Stimulated activated naive CD4-positive, alpha-beta T cell treated with Interleukin-2 at 50 U/mL for 16 hours (primary cell): ENCODE measurements at regions not wholly inside any gene's neighbourhood (a gene's known extent, or its start where the extent isn't known, plus 50 kb on each side); places are given as distances from the start of the nearest gene placed in this dataset.
"Not testable (repeated sequence)": the region's sequence is repeated elsewhere in the genome, so short reads cannot be mapped to it uniquely, and the experiment has no call there.

Source experiments
- DNase-seq: peaks from one replicate; lab custom pipeline; 2025; lab: John Stamatoyannopoulos, UW

DNA sequence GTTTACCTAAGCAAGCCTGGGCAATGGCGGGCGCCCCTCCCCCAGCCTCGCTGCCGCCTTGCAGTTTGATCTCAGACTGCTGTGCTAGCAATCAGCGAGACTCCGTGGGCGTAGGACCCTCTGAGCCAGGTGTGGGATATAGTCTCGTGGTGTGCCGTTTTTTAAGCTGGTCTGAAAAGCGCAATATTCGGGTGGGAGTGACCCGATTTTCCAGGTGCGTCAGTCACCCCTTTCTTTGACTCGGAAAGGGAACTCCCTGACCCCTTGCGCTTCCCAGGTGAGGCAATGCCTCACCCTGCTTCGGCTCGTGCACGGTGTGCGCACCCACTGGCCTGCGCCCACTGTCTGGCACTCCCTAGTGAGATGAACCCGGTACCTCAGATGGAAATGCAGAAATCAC lies 442.6 kb upstream of the MTPN start:
- not testable (repeated sequence) for DNase-seq

DNA sequence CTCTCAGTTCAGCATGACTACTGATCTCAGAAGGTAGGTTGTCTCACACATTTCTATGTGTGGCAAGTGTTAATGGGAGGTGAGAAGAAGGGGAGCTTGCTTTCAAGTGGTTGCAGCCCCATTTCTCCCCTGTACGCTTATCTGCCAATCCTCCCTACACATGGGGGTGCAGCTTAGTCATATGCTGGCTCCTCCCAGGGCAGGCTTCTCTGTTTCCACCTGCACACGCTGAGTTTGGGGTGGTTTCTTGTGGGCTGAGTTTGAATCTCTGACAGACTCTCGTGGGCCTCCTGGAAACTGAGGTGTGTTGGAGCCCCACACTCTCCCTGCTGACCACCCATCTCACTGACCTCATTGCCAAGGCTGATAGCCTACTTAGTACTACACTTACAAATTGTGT lies 435.8 kb upstream of the MTPN start:
- DNase-seq, result no peak

DNA sequence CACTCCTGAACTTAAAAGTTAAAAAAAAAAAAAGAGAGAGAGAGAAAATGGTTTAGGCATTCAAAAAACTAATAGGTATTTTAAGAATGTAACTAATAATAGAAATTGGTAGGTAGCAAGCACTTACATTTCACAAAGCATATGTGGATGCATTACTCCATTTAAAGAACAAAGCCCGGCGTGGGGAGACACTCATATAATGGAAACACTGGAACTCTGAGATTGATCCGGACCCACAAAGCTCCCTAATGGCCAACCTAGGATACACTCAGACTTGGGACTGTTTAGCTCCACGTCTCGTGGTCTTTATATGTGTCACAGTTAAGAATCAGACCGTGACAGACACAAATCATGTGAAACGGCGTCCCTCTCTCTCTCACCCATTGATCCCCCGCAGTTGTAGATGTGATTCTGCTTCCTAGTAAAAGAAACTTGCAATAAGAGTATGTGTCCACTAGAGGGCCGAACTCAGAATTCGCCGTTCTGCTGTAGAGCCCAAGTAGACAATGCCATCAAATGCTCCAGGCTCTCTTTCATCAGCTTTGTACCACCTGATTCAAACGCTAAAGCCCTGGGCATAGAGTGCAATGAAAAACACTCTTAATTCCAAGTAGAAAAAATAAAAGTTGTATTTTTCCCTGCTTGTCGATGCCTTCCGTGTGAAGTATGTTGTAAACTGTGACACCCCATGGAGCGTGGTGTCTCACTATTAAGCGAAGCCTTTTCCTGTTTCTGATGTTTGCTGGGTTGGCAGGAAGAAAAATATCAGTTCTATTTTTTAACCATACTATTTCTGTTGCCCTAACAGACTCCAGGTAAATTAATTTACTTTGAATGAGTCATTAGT lies 429.0 kb upstream of the MTPN start:
- no peak for DNase-seq

DNA sequence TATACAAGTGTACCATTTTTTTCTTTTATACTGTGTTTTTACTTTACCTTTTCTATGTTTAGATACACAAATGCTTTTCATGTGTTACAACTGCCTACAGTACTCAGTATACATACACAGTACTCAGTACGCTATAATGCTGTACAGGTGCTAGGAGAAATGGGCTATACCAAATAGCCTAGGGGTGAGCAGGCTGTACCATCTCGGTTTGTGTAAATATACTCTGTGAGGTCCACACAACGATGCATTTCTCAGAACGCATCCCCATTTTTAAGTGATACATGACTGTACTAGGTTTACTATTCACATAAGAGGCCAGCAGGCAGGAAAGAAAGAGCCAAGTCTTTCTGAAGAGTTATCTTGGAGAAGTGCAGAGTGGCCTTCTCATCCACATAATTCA lies 426.4 kb upstream of the MTPN start:
- no peak for DNase-seq

DNA sequence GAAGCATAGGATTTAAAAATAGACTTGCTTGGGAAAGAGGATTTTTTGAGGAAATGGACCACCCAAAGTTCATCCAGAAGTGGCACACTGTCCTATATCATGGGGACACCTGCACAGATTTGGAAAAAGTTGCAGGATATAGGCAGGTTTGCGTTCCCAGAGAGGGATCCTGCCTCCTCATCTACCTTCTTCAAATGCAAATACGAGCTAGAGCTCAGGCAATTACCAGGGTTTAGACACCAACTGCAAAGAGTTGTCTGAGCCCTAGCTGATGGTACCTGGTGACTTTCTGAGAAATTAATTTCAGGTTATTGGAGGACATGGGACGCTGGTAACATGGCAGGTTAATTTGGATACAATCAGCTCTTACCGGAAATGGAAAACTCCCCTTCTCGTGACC lies 423.7 kb upstream of the MTPN start:
- no peak for DNase-seq

DNA sequence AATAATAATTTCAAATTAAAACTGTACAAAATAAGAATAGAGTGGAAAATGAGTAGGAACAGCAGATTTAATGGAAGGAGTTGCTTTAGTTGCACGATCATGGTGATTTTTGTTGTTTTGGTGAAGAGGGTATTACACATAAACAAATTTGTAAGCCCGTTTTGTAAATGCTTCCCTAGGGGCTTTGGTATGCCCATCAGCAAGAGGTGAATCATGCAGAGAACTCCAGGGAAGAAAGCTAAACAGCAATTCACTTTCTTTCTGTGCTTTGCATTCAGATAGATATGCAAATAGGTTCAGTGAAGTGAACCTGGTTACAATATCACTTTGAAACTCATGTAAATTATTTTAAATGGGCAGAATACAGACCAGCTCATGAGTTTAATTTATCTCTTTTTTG lies 422.2 kb upstream of the MTPN start:
- DNase-seq, result no peak

DNA sequence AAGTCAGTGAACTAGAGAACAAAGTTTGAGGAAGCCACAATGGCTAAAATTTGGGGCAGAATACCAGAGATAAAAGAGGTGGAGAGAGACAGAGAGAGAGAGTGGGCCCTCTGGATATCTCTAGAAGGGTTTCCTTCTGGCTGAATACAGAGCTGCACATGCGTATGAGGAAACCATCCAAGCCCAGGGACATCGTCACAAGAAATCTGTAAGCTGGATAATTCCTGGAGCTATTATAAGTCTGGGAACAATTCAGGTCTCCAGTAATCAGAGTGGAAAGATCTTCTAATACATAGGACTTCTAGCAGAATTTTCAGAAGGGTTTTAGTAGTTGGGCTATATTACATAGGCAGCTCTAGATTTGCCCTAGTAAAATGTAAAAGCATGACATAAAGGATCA lies 415.7 kb upstream of the MTPN start:
- DNase-seq, result no peak

DNA sequence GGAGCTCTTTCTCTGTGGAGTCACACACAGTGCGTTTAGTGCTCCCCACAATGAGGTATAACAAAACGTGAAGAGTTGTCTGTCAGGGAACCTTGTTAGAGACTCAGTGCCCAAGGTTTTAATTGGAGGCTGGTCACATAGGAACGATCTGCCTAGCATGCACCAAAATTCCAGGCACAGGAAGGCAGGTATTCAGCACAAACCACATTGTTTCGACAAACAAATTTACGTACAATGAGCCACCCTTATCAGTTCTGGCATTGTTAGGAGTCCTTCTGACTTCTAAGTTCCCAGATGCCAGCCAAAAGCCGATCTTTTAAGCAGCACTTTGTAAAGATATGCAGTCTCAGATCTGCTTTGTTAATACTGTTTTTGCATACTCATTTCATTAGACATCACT lies 414.2 kb upstream of the MTPN start:
- DNase-seq, result no peak

DNA sequence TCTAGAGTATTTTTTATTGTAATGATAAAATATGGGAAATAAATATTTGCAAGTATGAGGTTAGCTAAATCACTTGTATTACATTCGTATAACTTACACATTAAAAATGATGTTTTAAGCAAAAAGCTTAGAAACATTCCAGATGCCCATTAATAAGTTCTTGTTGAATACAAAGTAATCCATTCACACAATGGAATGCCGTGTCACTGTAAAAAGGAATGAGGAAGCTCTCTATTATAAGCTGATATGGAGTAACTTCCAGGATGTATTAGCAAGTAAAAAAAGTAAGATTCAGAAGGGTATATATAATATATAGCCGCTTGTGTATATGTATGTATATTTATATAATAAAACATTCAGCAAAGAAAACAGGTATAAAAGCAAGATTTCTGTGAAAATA lies 412.8 kb upstream of the MTPN start:
- DNase-seq, result no peak

DNA sequence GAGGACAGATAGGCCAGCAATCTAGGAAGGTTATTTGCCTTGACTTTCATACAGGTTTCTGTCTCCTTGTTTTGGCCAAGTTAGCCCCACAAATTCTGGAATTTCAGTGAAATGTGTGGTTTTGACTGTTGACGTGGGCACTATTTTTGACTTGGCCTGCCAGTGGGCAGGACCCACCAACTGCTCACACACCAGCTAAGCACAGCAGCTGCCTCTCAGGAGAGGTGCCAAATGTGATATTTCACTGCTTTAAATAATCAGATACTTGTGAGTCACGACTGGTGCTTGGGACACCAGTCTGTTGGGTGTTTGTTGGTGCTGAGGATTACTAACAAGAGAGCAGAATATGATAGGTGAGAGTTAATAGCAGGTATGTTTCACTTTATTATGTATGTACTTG lies 409.7 kb upstream of the MTPN start:
- no peak for DNase-seq

DNA sequence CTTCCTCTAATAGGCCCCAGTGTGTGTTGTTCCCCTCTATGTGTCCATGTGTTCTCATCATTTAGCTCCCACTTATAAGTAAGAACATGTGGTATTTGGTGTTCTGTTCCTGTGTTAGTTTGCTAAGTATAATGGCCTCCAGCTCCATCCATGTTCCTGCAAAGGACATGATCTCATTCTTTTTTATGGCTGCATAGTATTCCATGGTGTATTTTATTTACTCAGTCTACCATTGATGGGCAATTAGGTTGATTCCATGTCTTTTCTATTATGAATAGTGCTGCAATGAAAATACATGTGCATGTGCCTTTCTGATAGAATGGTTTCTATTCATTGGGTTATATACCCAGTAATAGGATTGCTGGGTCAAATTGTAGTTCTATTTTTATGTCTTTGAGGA lies 394.2 kb upstream of the MTPN start:
- not testable (repeated sequence) for DNase-seq

DNA sequence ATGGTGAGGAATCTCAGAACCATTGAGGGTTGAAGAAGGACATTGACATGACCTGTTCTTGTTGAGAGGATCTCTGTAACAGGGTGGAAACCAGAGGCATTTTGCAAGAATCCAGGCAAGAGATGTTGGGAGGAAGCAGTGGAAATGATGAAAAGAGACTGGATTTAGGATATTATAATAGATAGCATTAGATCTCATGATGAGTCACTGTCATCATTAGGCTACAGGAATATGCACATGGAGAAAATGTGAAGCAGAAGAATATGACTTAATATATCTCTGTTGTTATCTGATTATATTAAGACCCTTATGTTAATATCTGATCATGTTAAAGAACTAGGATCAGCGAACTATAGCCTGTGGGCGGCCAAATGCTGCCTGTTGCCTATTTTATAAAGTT lies 393.0 kb upstream of the MTPN start:
- no peak for DNase-seq

DNA sequence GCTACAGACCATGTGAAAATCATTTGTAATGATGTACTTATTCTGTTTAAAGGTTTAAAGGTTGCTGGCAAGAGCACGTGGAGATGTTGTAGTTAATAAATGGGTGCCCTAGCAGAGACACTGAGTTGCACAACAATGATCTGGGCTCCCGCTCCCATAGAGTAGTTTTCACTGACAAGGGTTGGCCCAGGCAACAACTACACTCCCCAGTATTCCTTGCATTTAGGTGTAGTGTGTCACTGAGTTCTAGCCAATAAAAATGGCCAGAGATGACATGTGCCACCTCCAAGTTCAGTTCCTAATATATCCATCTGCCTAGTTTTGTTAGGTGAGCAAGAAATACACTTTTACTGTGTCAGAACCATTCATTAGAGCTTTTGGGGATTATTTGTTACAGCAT lies 392.1 kb upstream of the MTPN start:
- no peak for DNase-seq

DNA sequence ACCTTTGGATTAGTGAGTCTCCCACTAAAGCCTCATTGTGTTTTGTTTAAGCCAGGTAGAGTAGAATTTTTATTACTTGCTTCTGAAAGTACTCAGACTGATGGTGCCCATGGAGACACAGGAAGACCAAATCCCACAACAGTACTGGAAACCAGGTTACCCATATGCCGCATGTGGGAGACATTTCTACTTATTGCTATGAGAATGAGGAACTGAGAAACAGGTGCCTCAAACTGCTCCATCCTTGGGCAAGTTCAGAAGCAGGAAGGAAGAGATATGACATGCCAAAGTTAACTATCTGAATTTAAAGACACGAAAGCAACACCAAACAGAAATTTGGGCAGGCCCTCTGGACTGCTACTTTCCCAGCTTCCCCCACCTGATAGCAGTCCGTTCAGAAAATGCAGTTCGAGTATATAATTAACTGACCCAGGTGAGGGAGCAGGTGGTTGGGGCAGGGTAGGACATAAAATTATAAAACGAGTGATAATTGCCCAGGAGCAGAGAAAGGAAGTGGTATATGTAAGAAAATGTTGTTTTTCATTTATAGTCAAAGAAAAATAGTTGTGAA lies 382.3 kb upstream of the MTPN start:
- no peak for DNase-seq

DNA sequence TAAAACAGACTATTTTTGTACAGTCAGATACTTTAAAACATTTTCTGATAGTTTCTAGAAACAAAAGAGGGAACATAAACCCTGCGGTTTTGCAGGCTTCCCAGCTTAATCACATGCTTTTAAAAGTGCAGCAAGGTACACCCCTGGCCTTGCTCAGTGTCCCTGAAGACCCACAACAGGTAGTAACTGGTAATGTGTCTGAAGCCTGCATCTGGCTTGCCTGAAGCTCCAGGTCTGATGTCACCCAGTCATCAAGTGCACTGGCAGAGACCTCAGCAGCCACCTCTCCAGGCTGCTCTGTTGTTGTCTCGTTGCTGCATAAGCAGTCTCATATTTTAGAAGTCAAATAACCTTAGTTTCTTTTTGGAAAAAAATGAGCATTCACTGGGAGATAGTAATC lies 376.1 kb upstream of the MTPN start:
- DNase-seq, result no peak

DNA sequence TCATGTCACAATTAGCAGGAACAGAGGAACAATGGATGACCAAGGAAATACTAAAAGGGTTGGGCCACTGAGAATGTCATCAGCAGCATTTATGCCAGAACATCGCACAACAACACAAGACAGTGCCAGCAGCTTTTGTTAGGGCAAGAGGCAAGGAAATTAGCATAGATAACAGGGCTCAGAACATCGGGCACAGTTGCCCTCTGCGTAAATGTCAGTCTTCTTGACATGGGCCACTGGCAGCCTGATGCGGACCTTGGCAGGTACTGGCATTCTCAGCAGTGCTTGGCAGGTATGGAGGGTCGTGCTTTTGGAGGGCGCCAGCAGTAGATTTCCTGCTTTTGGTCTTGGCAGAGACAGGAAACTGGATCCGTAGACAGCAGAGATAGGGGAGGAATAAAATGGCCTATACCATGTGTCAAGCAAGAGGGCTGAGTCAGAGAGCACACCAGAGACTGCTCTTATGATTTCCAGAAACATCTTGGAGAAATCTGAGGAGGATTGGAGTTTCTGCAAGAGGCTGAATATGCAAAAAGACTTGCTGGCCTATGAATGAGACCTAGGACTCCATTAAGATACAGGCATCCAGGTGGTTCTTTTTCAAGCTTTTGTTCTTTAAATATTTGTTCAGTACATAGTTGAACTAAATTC lies 371.5 kb upstream of the MTPN start:
- no peak for DNase-seq

DNA sequence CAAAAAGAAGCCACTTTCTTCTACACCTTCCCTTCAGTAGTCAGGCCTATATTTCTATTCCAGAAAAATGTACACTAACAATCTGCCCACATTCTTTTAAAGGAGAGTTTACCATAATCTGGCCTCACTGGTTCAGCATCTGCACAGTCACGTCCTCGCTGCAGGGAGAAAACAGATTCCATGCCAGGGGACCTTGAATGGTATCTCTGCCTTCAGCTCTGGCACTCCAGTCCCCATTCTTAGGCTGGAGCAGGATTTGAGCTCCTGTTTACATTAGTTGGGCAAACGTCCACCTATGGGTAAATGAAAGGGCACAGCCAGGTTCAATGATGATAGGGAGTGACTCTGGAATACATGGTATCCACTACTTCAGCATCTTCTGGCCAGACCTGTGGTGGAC lies 371.0 kb upstream of the MTPN start:
- DNase-seq, result no peak

DNA sequence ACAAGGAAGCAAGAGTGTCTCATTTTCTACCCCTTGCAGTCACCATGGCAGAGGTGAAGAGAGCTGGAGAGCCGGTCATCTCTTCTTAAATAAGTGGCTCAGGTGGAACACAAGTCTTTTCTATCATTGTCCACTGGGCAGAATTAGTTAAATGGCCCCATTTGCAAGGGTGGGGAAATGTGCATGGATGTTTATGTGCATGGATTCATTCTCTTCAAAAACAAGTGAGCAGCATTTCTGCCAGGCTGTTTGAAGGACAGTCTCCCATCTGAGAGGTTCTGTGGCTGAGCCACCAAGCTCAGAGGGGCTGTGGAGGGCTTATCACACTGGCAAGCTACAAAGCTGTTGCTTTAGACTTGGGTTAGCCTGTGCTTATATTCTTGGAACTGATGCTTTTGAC lies 370.3 kb upstream of the MTPN start:
- DNase-seq, result no peak

DNA sequence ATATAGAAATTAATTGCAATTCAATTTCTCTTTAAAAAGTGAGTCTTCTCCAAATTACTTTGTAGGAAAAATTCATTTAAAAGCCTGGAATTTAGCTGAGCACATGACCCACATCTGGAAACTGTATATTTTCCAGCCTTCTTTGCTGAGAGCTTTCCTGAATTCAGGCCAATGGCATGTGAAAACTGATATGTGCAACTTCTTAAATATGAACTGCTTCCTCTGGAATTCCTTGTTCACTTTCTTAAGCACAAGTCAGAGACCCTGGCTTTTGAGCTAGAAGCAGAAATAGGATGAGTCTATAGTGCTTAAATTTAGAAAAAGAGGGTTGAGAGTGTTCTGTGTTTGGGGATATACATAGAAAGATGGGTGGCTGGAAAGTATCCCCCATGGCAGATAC lies 365.1 kb upstream of the MTPN start:
- DNase-seq, result no peak

DNA sequence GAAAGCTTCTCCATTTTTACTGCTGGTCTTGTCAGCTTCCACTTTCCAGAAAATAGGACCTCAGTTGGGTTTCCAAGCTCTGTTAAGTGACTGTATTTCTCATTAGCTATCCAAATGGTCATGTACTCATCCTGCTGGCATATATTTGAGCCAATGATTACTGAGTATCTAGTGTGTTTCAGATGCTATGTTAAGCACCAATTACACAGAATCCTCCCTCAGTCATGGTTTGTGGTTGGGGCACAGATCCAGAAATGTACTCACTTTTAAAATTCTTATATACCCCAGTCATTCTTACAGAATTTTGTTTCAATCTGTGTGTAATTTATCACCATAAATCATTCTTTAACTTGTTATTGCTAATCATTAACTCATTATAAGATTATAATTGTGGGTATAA lies 362.3 kb upstream of the MTPN start:
- DNase-seq, result no peak

DNA sequence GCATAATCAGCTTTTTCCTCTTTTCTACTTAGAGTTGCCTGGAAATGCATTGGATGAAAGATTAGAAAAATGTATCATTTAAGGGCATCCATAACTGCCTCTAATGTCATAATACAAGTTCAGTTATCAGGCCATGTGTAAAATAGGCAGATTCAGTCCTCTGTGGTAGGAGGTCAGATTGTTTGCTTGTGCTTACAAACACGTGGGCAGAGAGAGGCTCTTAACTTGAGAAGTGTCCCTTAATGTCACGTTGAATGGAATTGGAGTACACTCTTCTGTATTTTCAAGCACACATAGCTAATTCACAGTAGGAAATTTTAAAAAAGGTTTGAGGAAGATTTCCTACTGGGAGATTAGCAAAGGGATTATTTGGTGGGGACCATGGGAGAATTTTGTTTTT lies 359.8 kb upstream of the MTPN start:
- no peak for DNase-seq

DNA sequence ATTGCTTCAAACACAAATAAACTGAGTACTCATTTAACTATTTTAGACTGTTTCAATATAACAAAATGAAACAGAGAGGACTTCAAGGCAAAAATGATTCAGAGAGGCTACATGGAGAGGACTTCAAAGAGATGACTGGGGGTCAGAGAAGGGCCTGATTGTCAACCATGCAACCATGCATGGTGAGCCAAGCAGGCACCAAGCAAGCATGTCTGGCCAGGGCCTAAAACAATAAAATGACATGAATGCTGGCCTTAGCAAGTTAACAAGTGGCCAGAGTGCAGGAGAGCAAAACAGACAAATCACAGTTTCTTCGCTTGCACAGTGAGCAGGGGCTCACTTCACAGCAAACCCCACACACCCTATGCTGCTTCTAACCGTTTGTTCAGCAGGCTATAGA lies 356.5 kb upstream of the MTPN start:
- no peak for DNase-seq

DNA sequence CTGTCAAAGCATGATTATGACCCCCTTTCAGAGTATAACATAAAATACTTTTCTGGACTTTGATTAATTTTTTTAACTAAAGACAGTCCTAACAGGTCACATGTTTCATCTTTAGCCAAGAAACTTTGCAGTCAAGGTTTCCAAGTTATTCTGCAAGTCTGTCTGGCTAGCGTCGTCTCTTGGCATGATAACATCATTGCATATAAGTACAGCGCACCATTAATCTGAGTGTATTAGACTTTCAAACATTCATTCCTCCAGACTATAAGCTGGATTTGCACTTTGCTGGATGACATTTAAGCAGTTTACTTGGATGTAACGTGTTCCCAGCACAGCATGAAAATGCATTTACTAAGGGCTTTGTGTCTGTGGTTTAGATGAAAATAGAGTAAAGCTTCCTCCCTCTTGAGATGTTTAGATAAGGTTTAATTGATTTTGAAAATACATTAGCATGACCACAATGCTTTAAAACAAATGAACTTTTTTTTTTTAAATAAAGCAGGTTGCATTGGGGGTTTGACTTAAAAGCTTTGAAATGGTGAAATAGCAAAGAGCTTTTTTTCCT lies 349.0 kb upstream of the MTPN start:
- no peak for DNase-seq
